Osteoblast (primary cell): ENCODE measurements at regions not wholly inside any gene's neighbourhood (a gene's known extent, or its start where the extent isn't known, plus 50 kb on each side); places are given as distances from the start of the nearest gene placed in this dataset.

Source experiments
- DNase-seq: peaks from one replicate; pipeline ENCODE4 v3.0.0; 2011; ENCODE audit warnings: low spot score, mixed read lengths; ENCODE audit not compliant: insufficient read length; ENCODE audit errors: missing footprints
- H2AFZ ChIP-seq: 2 replicates; pipeline ENCODE4 v1.6.0; 2011; ENCODE audit warnings: mild to moderate bottlenecking, low read length
- H3K27ac ChIP-seq: 2 replicates; pipeline ENCODE4 v1.5.1; 2011; ENCODE audit warnings: mild to moderate bottlenecking, low read depth, low read length, moderate library complexity
- H3K27me3 ChIP-seq: 2 replicates; pipeline ENCODE4 v1.6.0; 2012; ENCODE audit warnings: mild to moderate bottlenecking, control low read depth, inconsistent platforms, low read length, moderate library complexity; ENCODE audit not compliant: insufficient read depth
- H3K36me3 ChIP-seq: 2 replicates; pipeline ENCODE4 v1.5.1; 2011; ENCODE audit warnings: mild to moderate bottlenecking, low read length, control low read depth, moderate library complexity; ENCODE audit not compliant: insufficient read depth
- H3K4me1 ChIP-seq: 2 replicates; pipeline ENCODE4 v1.5.1; 2011; ENCODE audit warnings: mild to moderate bottlenecking, low read length, control low read depth, moderate library complexity; ENCODE audit not compliant: insufficient read depth
- H3K4me2 ChIP-seq: 2 replicates; pipeline ENCODE4 v1.6.0; 2011; ENCODE audit warnings: mild to moderate bottlenecking, low read length; ENCODE audit not compliant: insufficient read depth
- H3K4me3 ChIP-seq: fragments of 200-600 bp; sonication (generic); 3 replicates; pipeline ENCODE4 v1.5.1; 2012; ENCODE audit warnings: mild to moderate bottlenecking, low read length, inconsistent platforms; ENCODE audit not compliant: insufficient read depth
- H3K79me2 ChIP-seq: 2 replicates; pipeline ENCODE4 v1.6.0; 2012; ENCODE audit warnings: mild to moderate bottlenecking, low read length, control low read depth, inconsistent platforms; ENCODE audit not compliant: insufficient read depth
- H3K9me3 ChIP-seq: 2 replicates; pipeline ENCODE4 v1.5.1; 2011; ENCODE audit warnings: low read depth, low read length, control low read depth
- H4K20me1 ChIP-seq: 2 replicates; pipeline ENCODE4 v1.6.0; 2012; ENCODE audit warnings: mild to moderate bottlenecking, low read length, control low read depth; ENCODE audit not compliant: insufficient read depth
- CTCF ChIP-seq: IDR thresholded peaks from 2 replicates; pipeline ENCODE4 v1.5.1; 2011; ENCODE audit warnings: mild to moderate bottlenecking, low read depth, low read length, moderate library complexity; ENCODE audit errors: extremely low read depth

GRCh38 chr1:224815647-224816046 is 113.8 kb upstream of the DNAH14 start:
- TF ChIP-seq CTCF, result no peak
- Histone ChIP-seq H3K4me3 (no peak overlapping the region), H3K9me3 (no peaks in the 10 kb centered on the region), H3K36me3 (no peaks in the 10 kb centered on the region), H3K4me1 (no peaks in the 10 kb centered on the region), H4K20me1 (no peaks in the 10 kb centered on the region), H2AFZ (no peak overlapping the region), H3K79me2 (no peaks in the 10 kb centered on the region), H3K27ac (no peak overlapping the region), H3K4me2 (no peak overlapping the region), H3K27me3 (no peaks in the 10 kb centered on the region)
- no peak for DNase-seq

- TF ChIP-seq CTCF, result no peak
- no peaks in the 10 kb centered on the region for H4K20me1 ChIP-seq
- no peak overlapping the region for H2AFZ ChIP-seq
Observed at GRCh38 chr1:224816062-224816461, 113.4 kb upstream of the DNAH14 start.

GRCh38 chr1:224817382-224817781 is 112.1 kb upstream of the DNAH14 start:
- H4K20me1 ChIP-seq, result no peaks in the 10 kb centered on the region
- TF ChIP-seq CTCF, result no peak
- H3K27ac ChIP-seq, result no peak overlapping the region

More at GRCh38 chr1:224816062-224816461, 113.4 kb upstream of the DNAH14 start:
- H3K27me3 ChIP-seq, result no peaks in the 10 kb centered on the region
- no peaks in the 10 kb centered on the region for H3K36me3 ChIP-seq
- no peak overlapping the region for H3K27ac ChIP-seq
- H3K9me3 ChIP-seq, result no peaks in the 10 kb centered on the region
- no peak for DNase-seq
- no peak overlapping the region for H3K4me2 ChIP-seq
- H3K4me3 ChIP-seq, result no peak overlapping the region
- H3K4me1 ChIP-seq, result no peaks in the 10 kb centered on the region
- no peaks in the 10 kb centered on the region for H3K79me2 ChIP-seq

DNA sequence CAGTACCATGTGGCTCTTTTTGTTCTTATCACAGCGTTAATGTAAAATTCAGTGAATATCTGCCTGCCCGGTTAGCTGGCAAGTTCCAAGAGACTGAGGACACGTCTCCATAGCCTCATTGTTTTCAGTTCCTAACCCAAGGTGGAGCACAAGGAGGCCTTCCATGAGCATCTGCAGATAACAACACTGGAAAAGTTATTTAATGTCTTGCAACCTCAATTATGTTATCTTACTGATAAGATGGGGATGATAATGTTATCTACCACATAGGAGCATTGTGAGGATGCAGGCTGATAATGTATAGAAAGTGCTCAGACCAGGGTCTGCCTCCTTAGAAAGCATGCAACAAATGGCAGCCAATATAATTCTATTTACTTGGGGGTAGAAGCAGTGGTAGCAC is 109.6 kb upstream of the DNAH14 start:
- H3K36me3 ChIP-seq, result no peaks in the 10 kb centered on the region
- TF ChIP-seq CTCF, result no peak
- no peak for DNase-seq
- no peak overlapping the region for H3K4me2 ChIP-seq
- H3K27me3 ChIP-seq, result no peaks in the 10 kb centered on the region
- no peak overlapping the region for H3K27ac ChIP-seq
- H3K4me1 ChIP-seq, result no peaks in the 10 kb centered on the region
- no peaks in the 10 kb centered on the region for H4K20me1 ChIP-seq
- no peaks in the 10 kb centered on the region for H3K9me3 ChIP-seq
- no peak overlapping the region for H2AFZ ChIP-seq
- H3K4me3 ChIP-seq, result no peak overlapping the region
- no peaks in the 10 kb centered on the region for H3K79me2 ChIP-seq

More at GRCh38 chr1:224817382-224817781, 112.1 kb upstream of the DNAH14 start:
- Histone ChIP-seq H3K27me3 (no peaks in the 10 kb centered on the region), H3K4me3 (no peak overlapping the region), H3K4me2 (no peak overlapping the region), H2AFZ (no peak overlapping the region), H3K36me3 (no peaks in the 10 kb centered on the region), H3K4me1 (no peaks in the 10 kb centered on the region), H3K79me2 (no peaks in the 10 kb centered on the region), H3K9me3 (no peaks in the 10 kb centered on the region)
- no peak for DNase-seq
